HG03175 (cell line): ENCODE measurements at regions not wholly inside any gene's neighbourhood (a gene's known extent, or its start where the extent isn't known, plus 50 kb on each side); places are given as distances from the start of the nearest gene placed in this dataset.
A peak's percentile ranks its signal among the peaks of the same experiment; 100 is the strongest.

Experiments used
- ATAC-seq: cut with Tn5 transposase; IDR thresholded peaks from one replicate; pipeline ENCODE4 v1.9.1; 2021; ENCODE audit warnings: mild to moderate bottlenecking, moderate library complexity; ENCODE audit not compliant: unreplicated experiment

DNA sequence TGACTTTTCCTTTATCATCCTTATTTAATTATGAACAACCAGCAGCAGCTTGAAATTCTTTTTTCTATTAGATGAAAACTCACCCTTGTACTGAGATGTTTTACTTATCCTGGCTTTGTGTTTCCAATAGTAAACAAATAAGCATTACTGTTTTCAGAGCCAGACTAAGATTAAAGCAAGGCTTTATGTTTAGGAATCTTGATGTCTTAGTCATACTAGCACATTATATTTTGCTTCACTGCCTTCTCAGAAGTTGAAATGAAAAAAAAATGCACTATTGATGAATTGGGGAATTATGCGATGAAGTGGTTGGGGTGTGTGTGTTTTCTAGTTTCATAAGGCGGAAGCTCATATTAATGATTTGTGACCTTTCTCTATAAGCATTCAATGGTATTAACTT, 301.2 kb upstream of the E2F7 start:
- no peak for ATAC-seq

DNA sequence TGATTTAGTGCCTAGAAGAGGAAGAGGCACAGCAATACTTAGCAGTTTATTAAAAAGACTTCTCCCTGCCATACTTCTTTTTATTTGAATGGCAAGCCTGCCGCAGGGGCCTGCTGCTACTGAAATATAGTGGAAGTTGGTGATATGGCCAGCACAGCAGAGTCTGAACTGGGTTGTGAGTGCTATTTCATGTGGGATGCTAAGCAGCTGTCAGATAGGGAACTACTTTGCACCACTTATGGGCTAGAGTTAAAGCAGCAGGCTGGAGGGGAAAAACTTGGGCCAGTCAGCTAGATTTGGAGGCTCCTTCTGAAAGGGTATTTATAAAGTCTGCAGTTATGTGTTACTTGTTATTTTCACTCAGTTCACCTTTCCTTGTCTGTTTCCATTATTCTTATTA, 299.0 kb upstream of the E2F7 start:
- no peak for ATAC-seq

DNA sequence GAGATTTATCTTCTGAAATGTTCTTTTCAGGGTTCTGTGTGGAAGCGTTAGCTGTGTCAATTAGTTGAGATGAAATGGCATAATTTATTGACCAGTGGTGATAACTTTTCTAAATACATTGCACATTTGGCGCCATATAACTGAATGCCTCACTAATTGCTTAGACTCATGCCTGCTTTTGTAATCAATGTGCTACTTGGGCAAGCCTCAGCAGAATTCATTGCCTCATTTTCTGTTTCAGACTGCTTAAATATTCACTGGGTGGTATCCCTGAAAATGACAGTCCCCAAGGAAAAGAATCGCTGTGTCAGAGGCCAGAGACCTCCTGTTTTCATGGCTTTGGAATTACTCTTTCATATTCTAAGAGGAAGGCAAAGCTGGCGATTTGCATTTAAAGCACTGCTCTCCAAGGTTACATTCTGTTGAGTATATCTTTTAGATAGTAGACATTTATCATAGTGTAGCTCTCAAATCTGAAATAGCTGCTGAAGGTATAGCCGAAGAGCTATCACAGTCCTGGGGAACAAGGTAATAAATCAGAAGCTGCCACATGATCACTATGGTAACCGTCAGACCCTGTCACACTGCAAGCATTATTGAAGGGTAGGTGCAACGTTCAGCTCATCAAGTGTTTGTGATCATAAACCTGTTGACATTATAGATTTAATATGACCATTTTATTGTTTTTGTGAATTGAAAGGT, 297.3 kb upstream of the E2F7 start:
- ATAC-seq = no peak

DNA sequence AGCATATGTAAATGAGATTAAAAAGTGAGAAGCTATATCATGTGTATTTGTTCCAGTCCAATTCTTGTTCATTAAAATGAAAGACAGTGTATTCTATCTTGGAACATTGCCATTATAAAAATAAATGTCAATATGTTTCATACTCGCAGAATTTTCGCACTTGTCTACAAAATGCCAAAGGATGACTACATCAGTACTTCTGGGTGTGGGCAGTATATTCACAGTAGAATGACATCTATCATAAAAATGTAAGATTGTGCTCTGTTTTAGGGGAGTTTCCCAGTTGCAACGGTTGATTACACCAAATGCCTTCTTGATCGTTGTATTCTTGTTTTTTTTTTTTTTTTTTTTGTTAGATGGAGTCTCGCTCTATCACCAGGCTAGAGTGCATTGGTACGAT, 292.3 kb upstream of the E2F7 start:
- ATAC-seq = no peak

DNA sequence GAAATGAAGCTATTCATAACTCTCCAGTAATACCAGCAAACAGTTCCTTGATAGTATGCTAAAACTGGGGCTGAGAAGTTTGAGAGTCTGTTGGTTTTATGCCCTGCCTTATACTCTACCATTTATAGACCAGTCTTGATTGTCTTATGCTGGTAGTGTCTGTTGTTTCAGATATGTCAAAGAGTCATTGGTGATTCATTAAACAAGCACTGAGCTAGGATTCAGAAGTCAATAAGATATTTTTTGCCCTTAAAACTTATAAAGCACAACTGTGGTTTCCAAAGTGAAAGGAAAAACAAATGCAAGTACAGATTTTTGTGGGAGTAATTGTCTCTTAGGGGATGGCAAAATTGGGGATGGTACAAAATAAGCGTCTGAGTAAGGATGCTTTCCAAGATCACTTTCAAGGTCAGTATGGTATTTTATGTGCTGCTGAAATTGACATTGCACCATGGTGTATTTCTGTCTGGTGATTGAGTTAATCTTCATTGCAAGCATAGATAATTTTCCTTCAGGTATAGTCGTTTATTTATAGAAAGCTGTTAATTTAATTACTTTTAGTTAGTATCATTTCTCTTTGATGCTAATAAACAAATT, 289.5 kb upstream of the E2F7 start:
- ATAC-seq = no peak

DNA sequence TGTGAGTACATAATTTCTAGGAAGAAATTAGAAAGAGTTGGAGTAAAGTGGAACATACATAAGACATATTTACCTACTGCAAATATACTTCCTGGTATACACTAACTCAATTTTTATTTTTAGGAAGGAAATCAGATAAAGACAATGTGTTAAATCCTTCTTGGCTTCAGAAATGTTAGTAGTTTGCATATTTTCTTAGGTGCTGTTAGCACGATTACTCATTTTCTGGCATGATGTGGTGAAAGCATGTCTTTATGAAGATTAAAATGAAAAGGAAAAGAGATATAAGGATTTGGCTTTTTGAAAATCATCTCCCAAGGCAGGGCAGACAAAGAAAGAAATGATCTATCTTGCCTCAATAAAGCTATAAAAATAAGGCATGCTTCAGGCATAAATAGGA, 287.6 kb upstream of the E2F7 start:
- no peak for ATAC-seq

DNA sequence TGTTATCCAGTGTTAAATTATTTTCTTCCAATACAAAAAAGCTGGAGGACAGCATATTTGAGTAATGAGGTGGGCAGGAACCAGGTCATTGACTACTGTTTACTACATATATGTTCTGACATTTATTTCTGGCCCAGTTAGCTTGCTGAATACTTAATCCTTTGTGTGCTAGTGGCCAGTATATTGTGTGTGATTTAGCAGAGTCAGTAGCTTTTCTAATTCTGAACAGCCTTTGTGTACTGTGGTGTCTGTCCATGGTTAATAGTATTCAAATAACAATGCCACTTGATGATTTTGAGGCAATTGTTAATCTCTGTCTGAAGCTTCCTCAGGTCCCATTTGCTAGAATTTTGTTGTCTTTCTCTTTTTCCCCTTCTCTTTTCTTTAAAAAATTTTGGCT, 286.5 kb upstream of the E2F7 start:
- no peak for ATAC-seq

DNA sequence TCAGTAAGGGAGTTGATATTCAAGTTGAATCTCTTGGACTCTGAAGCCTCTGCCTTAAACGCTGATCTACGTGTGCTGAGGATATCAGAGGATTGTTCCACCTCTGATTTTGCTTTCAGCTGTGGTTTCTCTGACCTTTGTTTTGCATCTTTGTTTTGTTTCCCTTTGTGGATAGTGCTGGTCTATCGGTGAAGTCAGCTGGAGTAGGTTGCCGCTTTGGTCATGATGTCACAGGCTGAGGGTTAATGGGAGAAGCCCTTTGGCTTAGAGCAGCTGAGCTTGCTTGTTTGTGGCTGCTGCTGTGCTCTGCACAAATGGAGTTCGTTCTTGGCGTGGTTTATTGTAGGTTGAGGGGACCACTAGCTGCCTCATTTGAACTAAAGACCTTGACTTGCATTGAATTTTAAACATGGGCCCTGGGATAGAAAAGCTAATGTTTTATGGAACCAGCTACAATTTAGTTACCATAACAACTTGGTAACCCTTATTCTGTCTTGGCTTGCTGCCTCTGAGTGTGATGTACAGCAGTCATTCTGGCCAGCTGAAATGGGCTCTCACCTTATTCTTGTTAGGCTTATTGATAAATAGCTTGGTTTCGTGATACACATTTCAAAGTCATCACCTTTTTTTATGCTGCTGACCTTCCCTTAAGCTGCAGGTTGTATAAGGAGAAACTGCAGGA, 284.5 kb upstream of the E2F7 start:
- ATAC-seq = no peak

DNA sequence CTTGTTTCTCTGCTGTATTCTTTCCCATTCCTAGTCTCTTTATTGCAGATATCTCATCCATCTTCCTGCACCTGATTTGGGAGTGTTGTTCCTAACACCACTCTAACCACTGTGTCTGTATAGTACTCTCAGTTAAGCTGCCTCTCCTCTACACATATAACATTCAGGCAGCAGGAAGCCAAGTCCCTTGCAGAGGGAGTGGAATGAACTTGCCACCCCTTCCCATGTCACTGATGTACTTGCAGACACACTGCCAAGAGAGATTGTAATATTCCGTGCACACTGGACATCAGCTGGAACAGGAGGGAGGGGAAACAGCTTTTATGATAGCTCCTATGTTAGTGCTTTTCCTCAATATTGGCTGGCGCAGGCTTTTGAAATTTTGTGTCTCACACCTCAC, 281.6 kb upstream of the E2F7 start:
- no peak for ATAC-seq

DNA sequence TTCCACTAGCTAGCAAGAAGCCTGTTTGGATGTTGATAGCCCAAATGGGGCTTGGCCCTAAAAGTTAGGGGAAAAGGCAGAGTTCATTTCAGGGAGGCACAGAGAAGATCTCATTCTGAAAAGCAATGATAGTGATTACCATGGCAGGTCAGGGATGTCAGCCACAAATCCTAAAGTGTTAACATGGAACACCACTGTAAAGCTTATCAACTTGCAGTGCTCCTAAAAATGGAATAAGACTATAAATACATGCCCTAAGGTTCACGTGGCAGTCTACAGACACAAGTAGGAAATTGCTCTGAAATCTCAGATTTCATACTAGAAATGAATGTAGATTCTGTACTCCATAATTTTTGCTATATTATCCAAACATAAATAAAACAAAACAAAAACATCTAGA, 280.0 kb upstream of the E2F7 start:
- ATAC-seq = no peak

DNA sequence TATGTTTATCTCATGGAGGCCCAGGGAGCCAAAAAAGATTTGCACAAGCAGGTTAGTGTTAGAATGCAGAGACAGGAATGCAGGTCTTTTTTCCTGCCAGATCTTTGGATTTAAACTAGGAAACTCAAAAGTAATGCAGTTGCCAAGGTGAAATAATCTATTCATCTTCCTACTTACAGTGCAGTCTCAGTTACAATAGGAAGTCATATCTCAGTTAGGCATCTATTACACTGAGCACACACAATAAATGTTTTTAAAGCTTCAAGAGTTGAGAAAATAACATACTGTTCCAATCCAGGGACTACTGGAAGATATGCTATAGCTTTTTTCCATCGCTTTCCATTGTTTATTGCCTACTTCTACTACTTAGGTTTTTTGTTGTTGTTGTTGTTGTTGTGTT, 279.3 kb upstream of the E2F7 start:
- no peak for ATAC-seq

DNA sequence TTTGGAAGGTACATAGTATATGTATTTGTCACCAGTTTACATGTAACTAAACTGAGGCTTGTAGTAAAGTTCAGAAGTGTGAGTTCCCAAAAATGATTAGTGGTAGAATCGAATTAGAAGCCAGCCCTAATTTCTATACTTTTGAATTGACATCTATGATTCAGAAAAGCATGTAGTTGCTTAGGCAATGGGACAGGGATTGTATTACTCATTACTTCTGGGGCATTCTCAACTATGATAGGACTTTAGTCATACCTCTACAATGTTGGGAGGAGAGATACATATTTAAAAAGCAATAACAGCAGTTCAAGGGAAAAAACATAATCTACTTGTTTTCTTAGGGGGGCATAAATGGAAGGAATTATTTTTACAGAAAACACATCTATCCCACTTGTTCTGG, 277.9 kb upstream of the E2F7 start:
- ATAC-seq = no peak

DNA sequence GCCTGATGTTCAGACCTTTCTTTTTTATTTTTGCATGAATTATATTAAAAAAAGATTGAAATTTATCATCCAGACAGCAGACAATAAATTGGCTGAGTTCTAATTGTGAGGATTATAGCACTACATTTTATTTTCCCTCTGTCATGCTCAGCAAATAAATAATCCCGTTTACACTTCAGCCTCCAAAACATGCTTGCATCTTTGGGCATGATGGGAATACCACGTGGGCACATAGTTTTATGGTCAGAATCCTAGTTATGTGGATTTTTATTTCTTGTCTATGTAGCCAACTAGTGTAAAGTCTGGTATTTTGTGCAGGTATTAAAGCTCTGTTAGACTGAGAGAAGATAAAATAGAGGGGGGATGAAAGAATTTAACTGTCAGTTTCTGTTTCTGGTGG, 276.9 kb upstream of the E2F7 start:
- no peak for ATAC-seq

DNA sequence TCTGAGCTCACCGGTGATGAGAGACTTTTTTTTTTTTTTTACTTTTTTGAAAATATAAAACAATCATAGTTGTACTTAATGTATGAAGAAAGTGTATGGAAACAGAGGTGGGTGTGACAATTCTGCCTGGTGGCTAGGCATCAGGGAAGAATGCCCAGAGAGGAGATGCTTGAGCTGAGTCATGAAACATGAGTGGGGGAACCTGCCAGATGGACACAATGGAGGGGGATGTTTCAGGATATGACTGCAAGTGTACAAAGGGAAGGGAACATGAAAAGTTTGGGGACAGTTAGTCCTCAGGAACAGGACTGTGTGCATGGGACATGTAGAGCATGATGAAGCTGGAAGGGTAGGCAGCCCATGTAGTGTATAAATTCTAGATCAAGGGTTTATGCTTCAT, 274.2 kb upstream of the E2F7 start:
- no peak for ATAC-seq

DNA sequence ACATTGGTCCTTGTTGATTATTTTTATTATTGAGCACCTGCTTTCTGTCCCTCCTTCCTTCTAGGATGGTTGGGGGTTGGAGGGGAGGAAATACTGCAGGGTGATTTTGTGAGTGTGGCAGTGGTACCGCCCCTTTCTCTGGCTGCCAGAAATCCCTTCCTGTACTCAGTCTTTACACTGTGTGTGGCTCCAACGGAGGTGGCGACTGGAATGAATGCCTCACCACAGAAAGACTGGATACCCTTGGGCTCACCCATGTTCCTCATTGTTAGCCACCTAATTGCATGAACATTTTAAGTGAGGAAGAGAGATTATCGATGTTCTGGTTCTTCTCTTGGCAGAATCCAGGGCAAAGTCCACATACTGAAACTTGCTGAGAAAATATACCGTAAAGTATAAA, 272.0 kb upstream of the E2F7 start:
- ATAC-seq = no peak

DNA sequence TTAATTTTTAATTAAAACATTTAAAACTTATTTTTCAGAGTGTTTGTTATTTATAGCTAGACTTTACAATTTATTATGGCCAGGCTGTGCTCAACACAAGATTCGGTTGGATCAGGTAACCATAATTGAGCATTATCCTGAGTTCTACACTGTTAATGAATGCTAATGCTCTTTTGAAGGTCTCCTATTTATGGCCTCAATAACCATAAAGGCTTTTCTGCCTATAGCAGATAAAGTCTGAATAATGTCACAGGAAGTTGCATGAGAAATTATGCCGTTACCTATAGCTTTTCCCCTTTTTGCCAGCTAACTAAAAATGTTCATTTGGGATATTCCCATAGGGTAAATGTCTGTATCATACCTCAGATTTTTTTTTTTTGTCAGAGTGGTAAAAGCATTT, 269.4 kb upstream of the E2F7 start:
- ATAC-seq = no peak

DNA sequence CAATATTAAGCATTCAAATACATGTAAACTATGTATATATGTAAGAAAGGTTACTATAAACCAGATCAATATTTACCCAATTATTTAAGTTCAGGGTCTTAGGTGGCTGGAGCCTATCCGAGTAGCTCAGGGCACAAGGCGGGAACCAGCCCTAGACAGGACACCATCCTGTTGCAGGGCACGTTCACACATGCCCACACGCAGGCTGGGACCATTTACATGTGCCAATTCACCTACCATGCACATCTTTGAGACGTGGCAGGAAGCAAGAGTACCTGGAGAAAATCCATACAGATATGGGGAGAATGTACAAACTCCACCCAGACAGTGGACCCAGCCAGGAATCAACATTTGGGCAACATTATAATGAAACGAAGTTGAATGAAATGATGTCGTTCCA, 263.0 kb upstream of the E2F7 start:
- ATAC-seq = no peak

DNA sequence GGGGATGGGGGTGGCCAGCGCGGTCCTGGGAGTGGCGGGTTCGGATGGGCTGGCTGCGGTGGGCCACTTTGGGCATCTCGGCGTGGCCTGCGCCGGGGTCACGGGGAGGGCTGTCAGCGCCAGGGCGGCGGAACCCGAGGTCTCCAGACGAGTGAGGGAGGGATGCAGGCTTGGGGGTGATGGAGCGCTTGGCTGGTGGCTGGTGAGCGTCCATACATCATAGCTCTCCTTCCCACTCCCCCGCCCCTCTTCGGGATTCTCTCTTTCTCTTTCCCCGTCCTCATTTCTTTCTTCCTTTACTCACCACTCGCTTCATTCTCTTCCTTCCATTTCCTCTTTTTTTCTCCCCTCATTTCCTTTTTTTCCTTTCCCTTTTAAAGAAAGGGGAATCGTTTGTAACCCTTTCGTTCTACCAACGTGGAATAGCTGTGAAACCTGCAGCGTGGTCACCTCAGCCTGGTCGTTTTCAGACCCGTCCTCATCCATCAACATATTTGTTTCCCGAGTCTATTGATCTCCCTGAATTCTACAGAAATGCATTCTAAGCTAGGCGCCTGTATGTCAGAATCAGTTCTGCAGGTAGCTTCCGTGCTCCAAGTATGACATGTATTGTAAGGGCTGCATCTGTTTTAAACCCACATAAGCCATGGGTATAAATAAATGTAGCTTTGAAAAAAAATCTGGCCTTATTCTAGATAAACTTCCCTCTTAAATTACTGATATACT, 260.3 kb upstream of the E2F7 start:
- ATAC-seq = no peak

DNA sequence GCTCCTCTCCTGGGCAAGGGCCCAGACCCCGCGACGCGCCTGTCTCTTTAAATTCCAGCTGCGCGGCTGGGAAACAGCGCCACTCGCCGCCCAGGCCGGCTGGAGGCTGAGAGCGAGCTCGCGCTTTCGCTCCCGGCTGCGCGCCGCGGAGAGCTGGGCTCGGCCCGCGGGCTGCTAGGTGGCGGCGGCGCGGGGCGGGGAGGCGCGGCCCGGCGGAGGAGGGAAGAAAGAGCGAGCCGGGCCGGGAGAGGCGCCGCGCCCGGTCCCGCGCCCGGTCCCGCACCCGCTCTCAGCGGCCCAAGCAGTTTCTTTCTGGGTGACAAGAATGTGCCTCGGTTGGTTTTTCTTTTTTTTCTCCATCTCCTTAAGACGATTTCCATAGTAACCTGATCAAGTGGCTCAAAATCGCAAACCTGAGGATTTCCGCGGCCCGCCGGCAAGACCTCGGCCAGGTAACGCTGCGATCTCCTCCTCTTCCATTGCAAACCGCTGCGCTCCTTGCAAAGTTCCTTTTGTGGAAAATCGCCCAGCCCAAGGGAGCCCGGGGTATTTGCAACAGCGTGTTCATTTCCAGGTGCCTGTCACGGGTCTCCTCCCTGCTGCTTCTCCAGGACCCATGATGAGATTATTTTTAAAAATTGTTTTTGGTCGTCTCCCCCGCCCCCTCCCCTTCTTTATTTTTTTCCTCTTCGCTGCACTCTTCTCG, 259.5 kb upstream of the E2F7 start:
- peak; percentile 89 for ATAC-seq

DNA sequence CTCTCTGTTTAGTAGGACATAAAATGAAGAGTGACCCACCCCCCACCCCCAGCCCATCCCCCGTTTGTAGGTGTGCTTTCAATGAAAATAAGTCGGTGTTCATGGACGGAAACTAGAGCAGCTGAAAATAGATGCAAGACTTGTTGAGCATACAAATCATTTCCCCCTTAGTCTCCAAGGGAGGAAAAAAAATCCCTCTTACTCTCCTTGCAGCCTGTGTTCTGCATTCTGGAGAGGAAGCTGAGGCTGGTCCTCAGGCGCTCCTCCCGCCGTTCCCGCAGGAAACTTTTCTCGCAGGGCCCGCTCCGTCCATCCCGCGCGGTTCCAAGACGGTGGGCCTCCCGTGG, 259.0 kb upstream of the E2F7 start:
- no peak for ATAC-seq

DNA sequence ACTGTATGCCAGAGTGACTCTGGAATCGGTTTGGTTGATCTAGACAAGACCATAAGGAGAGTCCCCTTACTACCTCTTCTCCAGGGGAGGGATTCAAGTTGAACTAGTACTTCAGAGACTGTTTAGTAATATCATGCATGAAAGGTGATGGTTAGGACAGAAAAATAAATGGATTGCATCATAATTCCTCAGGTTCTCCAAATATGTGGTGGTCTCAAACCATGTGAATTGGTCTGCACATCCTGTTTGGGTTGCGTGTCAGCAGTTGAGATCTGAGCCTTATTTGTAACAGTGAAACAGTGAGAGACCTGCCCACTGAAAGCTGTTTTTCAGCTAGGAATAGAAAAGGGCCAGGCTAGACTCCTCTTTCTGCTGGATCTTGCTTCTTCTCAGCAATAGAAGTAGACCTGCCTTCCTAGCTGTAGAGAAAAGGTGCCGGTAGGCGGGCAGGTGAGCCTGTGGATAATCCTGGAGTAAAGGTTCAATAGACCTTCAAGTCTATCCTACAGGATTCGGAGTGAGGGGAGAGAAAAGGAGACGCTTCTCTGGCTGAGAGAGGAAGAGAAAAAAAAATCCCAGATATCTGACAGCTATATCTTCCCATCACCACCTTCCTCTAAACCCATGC, 258.5 kb upstream of the E2F7 start:
- no peak for ATAC-seq
